ENCODE measurements at regions not wholly inside any gene's neighbourhood (a gene's known extent, or its start where the extent isn't known, plus 50 kb on each side); places are given as distances from the start of the nearest gene placed in this dataset.

- TF ChIP-seq CTCF (IDR thresholded peaks at IDR 0.05) (no peak), POLR2A (IDR thresholded peaks at IDR 0.05) (no peak)
Measured at GRCh38 chr17:77849239-77849638, 109.3 kb upstream of the TNRC6C start.

Data from upper lobe of left lung (tissue), 4 donors.